GM04504 (cell line): ENCODE measurements at regions not wholly inside any gene's neighbourhood (a gene's known extent, or its start where the extent isn't known, plus 50 kb on each side); places are given as distances from the start of the nearest gene placed in this dataset.
"Not testable (repeated sequence)": the region's sequence is repeated elsewhere in the genome, so short reads cannot be mapped to it uniquely, and the experiment has no call there.

Experiments used
- DNase-seq: peaks from one replicate; pipeline ENCODE4 v3.0.0-alpha.2; 2012; ENCODE audit warnings: low read depth

GRCh38 chr11:110514967-110515366 lies 85.2 kb downstream of the FDX1 start:
- no peak for DNase-seq

- DNase-seq, result not testable (repeated sequence)
Observed at GRCh38 chr11:110517381-110517780, 87.6 kb downstream of the FDX1 start.

- peak; percentile 48 for DNase-seq
Observed at GRCh38 chr11:110518809-110519514, 89.2 kb downstream of the FDX1 start.

- DNase-seq, result peak; percentile 39
Observed at GRCh38 chr11:110519796-110520195, 90.0 kb downstream of the FDX1 start.

GRCh38 chr11:110522471-110522870 lies 92.7 kb downstream of the FDX1 start:
- no peak for DNase-seq

GRCh38 chr11:110524238-110524637 lies 94.5 kb downstream of the FDX1 start:
- DNase-seq, result peak; percentile 79

GRCh38 chr11:110525883-110526282 lies 96.1 kb downstream of the FDX1 start:
- peak; percentile 58 for DNase-seq

- DNase-seq, result no peak
Observed at GRCh38 chr11:110526323-110526722, 96.6 kb downstream of the FDX1 start.
